Heart left ventricle (tissue), 16 donors: ENCODE measurements at regions not wholly inside any gene's neighbourhood (a gene's known extent, or its start where the extent isn't known, plus 50 kb on each side); places are given as distances from the start of the nearest gene placed in this dataset.

Experiments used
- ATAC-seq, 4 donors: fragments of 200-7000 bp; cut with Tn5 transposase; one replicate each; pipeline ENCODE4 v1.9.1; 2020 to 2022; ENCODE audit warnings: moderate library complexity in 4 of 4, mild to moderate bottlenecking in 3 of 4, moderate number of reproducible peaks in 1 of 4
- DNase-seq, 5 donors: peaks; one replicate each; pipeline ENCODE4 v3.0.0-alpha.2; 2020
- H3K27ac ChIP-seq, 12 donors: fragments of 200-600 bp; sonication (generic) in 4 of 12; one replicate each; pipeline versions ENCODE4 v1.5.0 to v1.8.0; 2016 to 2022; ENCODE audit warnings: mild to moderate bottlenecking in 2 of 12
- H3K27me3 ChIP-seq, 9 donors: fragments of 200-600 bp; sonication (generic) in 2 of 9; one replicate each; pipeline versions ENCODE4 v1.5.1 to v1.8.0; 2016 to 2022; ENCODE audit warnings: mild to moderate bottlenecking in 3 of 9
- H3K36me3 ChIP-seq, 9 donors: fragments of 200-600 bp; sonication (generic) in 2 of 9; one replicate each; pipeline versions ENCODE4 v1.5.0 to v1.8.0; 2018 to 2022; ENCODE audit warnings: mild to moderate bottlenecking in 2 of 9
- H3K4me1 ChIP-seq, 12 donors: fragments of 200-600 bp; sonication (generic) in 4 of 12; one replicate each; pipeline versions ENCODE4 v1.5.0 to v1.8.0; 2016 to 2022; ENCODE audit warnings: mild to moderate bottlenecking in 3 of 12
- H3K4me3 ChIP-seq, 12 donors: fragments of 200-600 bp; sonication (generic) in 4 of 12; one replicate each; pipeline versions ENCODE4 v1.5.0 to v1.8.0; 2017 to 2022; ENCODE audit warnings: mild to moderate bottlenecking in 9 of 12, moderate library complexity in 4 of 12
- H3K9me3 ChIP-seq, 12 donors: fragments of 200-600 bp; sonication (generic) in 4 of 12; one replicate each; pipeline versions ENCODE4 v1.5.0 to v1.8.0; 2016 to 2022; ENCODE audit warnings: mild to moderate bottlenecking in 1 of 12
- CTCF ChIP-seq, 12 donors: fragments of 200-600 bp; sonication (generic) in 4 of 12; IDR thresholded peaks; one replicate each; pipeline versions ENCODE4 v1.5.0 to v1.8.0; 2018 to 2022; ENCODE audit warnings: antibody characterized with exemption in 12 of 12, mild to moderate bottlenecking in 5 of 12
- POLR2A ChIP-seq, 2 donors: fragments of 450-650 bp; IDR thresholded peaks; one replicate each; pipeline ENCODE4 v1.6.1; 2017; ENCODE audit warnings: antibody characterized with exemption in 2 of 2, mild to moderate bottlenecking in 2 of 2, moderate library complexity in 2 of 2
- WGBS, 4 donors: extraction: QIAGEN DNeasy Blood & Tissue Kit in 2 of 4; methylation state at CpG; one replicate each; pipeline versions ENCODE4 v1.1.5 to v1.1.7; 2013 to 2018; 5-methylcytosine and 5-hydroxymethylcytosine counted together
- intact Hi-C, 10 donors: fragments of 100-400 bp; cut with DNase I; formaldehyde crosslinking; loops; one replicate each; pipeline versions ENCODE4 v1.11.1 to v1.14.2; 2022
- donor health status: ischemic (EF 13 %, LVEDD 7.1; RV severe dilation, severe dysfunction).
- donor health status: healthy with polysubstance abuse.
- donor health status: DM: no; HTN: yes; CAD: no.
- donor health status: DM: no; HTN: no; CAD: no.
- donor health status: ischemic (EF 25% LVEDD 6.9; RV normal size, moderate dysfunction).
- donor health status: ischemic (EF 25% LVEDD 5.7; RV mildly dilated, moderate dysfunction).
- donor health status: healthy.
- donor health status: DM: yes; HTN: yes; CAD: no.
- donor health status: ischemic (EF 35%, LVEDD 5.7; RV mildly dilated, moderate dysfunction).
- donor health status: nonischemic (EF 11% LVEDD 7.7; RV severe dilation, severe dysfunction).
- donor health status: DM: yes; HTN: yes; CAD: no.
- donor health status: PGD.
- donor health status: ischemic (EF 29% LVEDD 5.4; RV normal size, mild dysfunction).
- donor health status: nonischemic (EF 23%, LVEDD 6.1; RV moderate dilation, normal function).

GRCh38 chr2:216960671-216961268 is 100.9 kb upstream of the TNP1 start:
- peaks cover 0 to 9% (median 0%) of the 10 kb centered on the region in 12 donors for H3K9me3 ChIP-seq
- no peak overlapping the region for H3K27ac ChIP-seq
- no peak overlapping the region for H3K4me3 ChIP-seq
- no peak for ATAC-seq
- intact Hi-C loops = no loop called here
- TF ChIP-seq POLR2A (IDR thresholded peaks at IDR 0.05) = no peak
- TF ChIP-seq CTCF (IDR thresholded peaks at IDR 0.05) = no peak
- no peaks in the 10 kb centered on the region for H3K27me3 ChIP-seq
- H3K4me1 ChIP-seq = peaks cover 0 to 3% (median 0%) of the 10 kb centered on the region in 12 donors
- DNase-seq = no peak
- no peaks in the 10 kb centered on the region for H3K36me3 ChIP-seq
- WGBS, 4 donors = 88 to 93% (median 88%) methylated on average over 6 of the region's 6 CpGs

- Histone ChIP-seq H3K36me3 (no peaks in the 10 kb centered on the region), H3K4me3 (no peak overlapping the region), H3K27ac (no peak overlapping the region), H3K27me3 (no peaks in the 10 kb centered on the region), H3K4me1 (peaks cover 0 to 3% (median 0%) of the 10 kb centered on the region in 12 donors), H3K9me3 (peaks cover 0 to 16% (median 3%) of the 10 kb centered on the region in 12 donors)
- no peak for DNase-seq
- intact Hi-C loops = no loop called here
- no peak for ATAC-seq
- TF ChIP-seq POLR2A (IDR thresholded peaks at IDR 0.05) (no peak), CTCF (IDR thresholded peaks at IDR 0.05) (no peak)
- 51 to 74% (median 65%) methylated on average over 3 of the region's 3 CpGs for WGBS, 4 donors
Measured at GRCh38 chr2:216959433-216959832, 99.6 kb upstream of the TNP1 start.

- Histone ChIP-seq H3K9me3 (peaks cover 0 to 23% (median 3%) of the 10 kb centered on the region in 12 donors), H3K4me3 (no peak overlapping the region), H3K4me1 (peaks cover 0 to 3% (median 0%) of the 10 kb centered on the region in 12 donors), H3K36me3 (no peaks in the 10 kb centered on the region), H3K27me3 (no peaks in the 10 kb centered on the region), H3K27ac (no peak overlapping the region)
- intact Hi-C loops = no loop called here
- TF ChIP-seq POLR2A (IDR thresholded peaks at IDR 0.05) = no peak
- TF ChIP-seq CTCF (IDR thresholded peaks at IDR 0.05) = no peak
- peak in 3 of 4 donors; percentile 20 to 52 (median 48) for ATAC-seq
- peak in 1 of 5 donors; percentile 29 for DNase-seq
- WGBS, 4 donors = 86 to 90% (median 89%) methylated on average over 5 of the region's 5 CpGs
Measured at GRCh38 chr2:216956820-216957493, 97.1 kb upstream of the TNP1 start.

- Histone ChIP-seq H3K27me3 (no peaks in the 10 kb centered on the region), H3K4me1 (peaks cover 0 to 4% (median 0%) of the 10 kb centered on the region in 12 donors), H3K4me3 (no peak overlapping the region), H3K27ac (no peak overlapping the region), H3K9me3 (peaks cover 0 to 28% (median 3%) of the 10 kb centered on the region in 12 donors), H3K36me3 (no peaks in the 10 kb centered on the region)
- 54 to 85% (median 66%) methylated on average over 4 of the region's 4 CpGs for WGBS, 4 donors
- intact Hi-C loops = no loop called here
- DNase-seq (no peak), ATAC-seq (no peak)
- no peak for TF ChIP-seq CTCF (IDR thresholded peaks at IDR 0.05)
- TF ChIP-seq POLR2A (IDR thresholded peaks at IDR 0.05) = no peak
Measured at GRCh38 chr2:216951171-216951570, 91.3 kb upstream of the TNP1 start.
